ENCODE measurements at regions not wholly inside any gene's neighbourhood (a gene's known extent, or its start where the extent isn't known, plus 50 kb on each side); places are given as distances from the start of the nearest gene placed in this dataset.
A peak's percentile ranks its signal among the peaks of the same experiment; 100 is the strongest.

DNA sequence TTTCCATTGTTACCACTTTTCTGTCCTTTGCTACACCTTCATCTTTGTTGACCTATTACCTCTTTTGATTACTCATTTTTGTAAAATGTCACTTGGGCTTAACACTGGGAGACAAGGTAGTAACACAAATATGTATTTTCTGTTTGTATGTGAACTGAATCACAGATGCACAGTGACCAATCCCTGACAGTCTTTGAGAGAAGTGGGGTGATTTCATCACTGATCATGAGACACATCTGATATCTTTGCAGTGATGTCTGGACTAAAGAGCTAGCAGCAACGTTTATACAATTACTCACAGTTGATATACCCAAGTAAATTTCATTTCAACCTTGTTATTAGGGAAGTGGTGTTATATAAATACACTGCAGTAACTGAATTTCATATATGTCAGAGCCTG lies 1397.4 kb upstream of the SPRY2 start:
- DNase-seq, result no peak

DNA sequence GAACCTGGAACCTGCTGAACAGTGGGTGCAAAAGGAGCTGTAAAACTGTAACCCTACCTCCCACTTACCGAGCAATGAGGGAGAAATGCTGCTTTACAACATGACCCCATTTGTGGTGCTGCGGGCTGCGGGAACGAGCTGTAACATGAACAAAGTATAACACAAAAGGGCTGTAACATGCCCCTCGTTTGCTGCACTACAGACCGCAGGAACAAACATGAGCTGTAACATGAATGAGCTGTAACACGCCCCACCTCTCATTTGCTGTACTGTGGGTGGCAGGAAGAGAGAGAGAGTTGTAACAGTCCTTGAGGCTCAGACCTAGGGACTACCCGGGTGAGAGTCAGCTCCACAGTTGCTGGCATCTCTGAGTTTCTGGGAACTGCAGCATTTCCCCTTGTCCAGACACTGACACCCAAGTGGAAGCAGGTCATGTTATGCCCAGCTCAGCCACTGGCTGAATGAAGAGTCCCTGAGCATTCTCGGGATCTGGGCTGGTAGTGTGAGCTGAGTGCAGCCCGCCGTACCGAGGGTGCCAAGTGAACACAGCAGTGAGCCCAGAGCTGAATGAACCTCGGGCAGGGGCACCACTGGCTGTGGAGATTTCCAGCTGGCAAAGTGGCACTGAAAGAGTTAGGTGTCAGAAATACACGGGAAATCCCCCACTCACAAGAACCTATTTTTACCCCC lies 1385.3 kb upstream of the SPRY2 start:
- no peak for DNase-seq

GRCh38 chr13:81722456-81722855 lies 1381.5 kb upstream of the SPRY2 start:
- no peak for DNase-seq

GRCh38 chr13:81721400-81721799 lies 1380.5 kb upstream of the SPRY2 start:
- no peak for DNase-seq

- no peak for DNase-seq
Observed at GRCh38 chr13:81714513-81714912, 1373.6 kb upstream of the SPRY2 start.

- no peak for DNase-seq
Observed at GRCh38 chr13:81713201-81713600, 1372.3 kb upstream of the SPRY2 start.

DNA sequence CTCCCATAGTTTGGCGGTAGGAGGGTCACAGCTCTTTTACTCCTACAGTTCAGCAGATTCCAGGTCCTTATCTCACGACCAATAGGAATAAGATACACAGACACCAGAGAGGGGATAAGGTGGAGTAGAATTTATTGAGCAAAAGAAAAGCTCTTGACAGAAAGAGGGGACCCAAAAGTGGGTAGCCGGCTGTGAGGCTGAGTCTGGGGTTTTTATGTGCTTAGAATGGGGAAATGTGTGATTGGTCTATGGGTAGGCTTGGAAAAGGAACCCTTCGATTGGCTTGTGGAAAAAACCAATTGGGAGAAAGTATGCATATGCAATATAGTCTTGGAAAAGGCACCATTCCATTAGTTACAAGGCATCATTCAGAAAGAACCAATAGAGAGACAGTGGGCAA lies 1356.9 kb upstream of the SPRY2 start:
- DNase-seq, result no peak

DNA sequence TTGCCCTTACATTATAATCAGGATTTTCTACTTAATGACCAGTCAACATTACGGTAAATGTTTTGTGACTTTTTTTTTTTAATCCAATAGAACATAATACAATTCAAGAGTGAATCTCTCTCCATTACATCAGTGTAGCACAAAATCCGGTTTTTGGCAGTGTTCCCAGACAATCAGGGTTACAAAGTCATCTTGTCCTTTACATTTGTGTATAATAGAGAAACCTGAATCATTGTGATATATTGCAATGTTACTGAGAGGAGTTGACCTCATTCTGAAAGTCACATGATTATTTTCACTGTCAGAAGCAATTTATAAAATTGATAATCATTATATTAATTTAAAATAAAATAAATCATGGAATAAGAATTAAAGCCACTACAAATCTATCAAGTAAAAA lies 1346.0 kb upstream of the SPRY2 start:
- DNase-seq, result peak; percentile 35

DNA sequence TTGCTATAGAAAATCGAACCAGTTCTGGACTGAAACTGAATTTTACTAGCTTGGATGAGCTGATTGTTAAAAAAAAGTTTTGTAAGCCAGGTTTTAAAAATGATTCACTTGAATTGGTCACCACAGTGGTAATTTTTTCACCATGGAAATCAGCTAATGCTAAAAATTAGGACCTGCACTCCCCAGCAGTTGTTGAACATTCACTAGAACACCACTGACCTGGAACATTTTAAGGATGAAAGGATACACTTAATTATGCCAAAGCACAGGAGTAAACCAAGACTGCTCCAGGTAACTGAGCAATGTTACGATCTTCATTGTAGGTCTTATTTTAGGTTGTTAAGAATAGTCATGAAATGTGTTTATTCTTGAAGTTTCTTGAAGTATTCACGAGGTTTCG lies 1342.6 kb upstream of the SPRY2 start:
- no peak for DNase-seq

GRCh38 chr13:81682081-81682630 lies 1341.2 kb upstream of the SPRY2 start:
- DNase-seq, result no peak

GRCh38 chr13:81677857-81678256 lies 1336.9 kb upstream of the SPRY2 start:
- DNase-seq, result no peak

DNA sequence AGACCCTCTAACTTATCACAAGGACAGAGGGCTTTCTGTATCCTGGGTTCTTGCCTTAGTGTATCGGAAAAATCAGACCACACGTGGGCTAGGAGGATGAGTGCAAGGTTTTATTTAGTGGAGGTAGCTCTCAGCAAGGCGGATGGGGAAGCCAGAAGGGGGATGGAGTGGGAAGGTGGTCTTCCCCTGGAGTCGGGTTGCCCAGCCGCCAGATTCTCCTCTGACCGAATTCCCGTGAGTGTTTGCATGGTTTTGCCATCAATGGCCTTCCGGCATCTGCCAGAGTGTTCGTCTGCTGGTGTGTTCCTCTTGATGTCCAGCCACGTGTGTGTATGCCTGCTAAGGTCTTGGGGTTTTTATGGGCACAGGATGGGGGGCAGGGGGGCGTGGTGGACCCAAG lies 1335.1 kb upstream of the SPRY2 start:
- no peak for DNase-seq

- DNase-seq, result no peak
Observed at GRCh38 chr13:81671064-81671463, 1330.1 kb upstream of the SPRY2 start.

- no peak for DNase-seq
Observed at GRCh38 chr13:81670048-81670447, 1329.1 kb upstream of the SPRY2 start.

GRCh38 chr13:81664872-81665271 lies 1323.9 kb upstream of the SPRY2 start:
- no peak for DNase-seq

GRCh38 chr13:81659984-81660383 lies 1319.1 kb upstream of the SPRY2 start:
- no peak for DNase-seq

DNA sequence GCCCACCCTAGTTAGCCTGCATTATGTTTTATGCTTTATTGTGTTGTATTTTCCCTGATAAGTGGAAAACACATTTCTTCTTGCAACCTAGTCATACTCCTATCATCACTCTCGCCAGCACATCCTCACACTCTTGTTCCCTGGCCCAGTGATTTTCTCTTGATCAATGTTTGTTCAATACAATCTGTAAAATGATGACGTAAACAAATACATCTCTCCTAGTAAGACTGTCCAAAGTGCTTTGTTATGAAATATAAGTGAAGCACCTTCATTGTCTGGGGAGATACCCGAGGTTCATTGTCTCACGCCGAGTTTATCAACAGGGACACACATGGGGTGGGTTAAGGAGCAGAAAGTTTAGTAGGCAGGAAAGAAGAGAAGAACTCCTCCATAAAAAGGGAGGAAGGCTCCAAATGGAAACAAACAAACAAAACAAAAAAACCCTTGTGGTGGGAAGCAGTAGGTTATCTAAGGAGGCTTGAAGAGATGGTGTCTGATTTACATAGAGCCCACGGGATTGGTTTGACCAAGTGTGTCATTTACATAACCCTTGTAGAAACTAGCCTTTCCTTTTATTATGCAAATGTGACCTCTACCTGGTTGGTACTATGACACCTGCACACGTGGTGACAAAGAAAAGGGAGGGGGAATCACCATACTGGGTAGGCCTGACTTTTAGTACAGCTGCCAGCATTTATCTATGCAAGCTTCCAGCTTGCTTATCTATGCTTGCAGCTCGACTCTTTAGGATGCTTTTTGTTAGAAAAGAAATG lies 1317.9 kb upstream of the SPRY2 start:
- no peak for DNase-seq

GRCh38 chr13:81639984-81640582 lies 1299.2 kb upstream of the SPRY2 start:
- no peak for DNase-seq

DNA sequence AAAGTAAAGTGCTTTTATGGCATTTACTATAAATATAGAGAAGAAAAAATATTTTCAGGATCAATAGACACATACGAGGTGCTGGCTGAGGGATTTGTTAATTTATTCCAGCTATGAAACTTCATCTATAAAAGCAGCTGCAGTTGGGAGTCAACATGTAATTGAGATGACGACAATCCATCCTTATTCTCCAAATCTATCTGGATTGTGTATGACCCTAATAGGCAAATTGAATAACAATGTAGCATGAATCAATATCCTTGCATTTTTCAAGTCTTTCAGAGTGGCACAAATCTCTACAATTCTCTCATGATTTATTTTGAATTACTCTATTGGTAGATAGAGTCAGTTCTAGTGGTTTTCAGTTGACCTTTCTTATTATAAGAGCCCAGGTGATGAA lies 1296.5 kb upstream of the SPRY2 start:
- DNase-seq, result no peak

- no peak for DNase-seq
Observed at GRCh38 chr13:81636120-81636519, 1295.2 kb upstream of the SPRY2 start.

- DNase-seq, result no peak
Observed at GRCh38 chr13:81615031-81615430, 1274.1 kb upstream of the SPRY2 start.

DNA sequence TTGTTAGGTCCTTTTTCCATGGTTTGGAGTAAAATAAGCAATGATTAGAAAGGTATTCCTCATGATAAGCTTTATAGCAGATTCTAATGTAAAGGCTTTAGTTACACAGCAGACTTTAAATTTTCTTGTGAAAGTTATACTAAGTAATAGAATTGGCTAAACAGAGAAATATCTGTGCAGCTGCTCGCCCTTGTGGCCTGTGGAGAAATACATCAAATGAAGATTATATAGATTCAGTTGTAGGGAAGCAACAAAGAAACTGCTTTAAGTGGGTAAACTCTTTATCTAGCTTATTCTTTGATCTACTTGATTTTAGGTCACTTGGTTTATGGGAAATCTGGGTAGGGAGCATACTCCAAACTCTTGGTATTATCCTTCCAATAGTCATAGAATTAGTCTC lies 1269.7 kb upstream of the SPRY2 start:
- DNase-seq, result no peak

DNA sequence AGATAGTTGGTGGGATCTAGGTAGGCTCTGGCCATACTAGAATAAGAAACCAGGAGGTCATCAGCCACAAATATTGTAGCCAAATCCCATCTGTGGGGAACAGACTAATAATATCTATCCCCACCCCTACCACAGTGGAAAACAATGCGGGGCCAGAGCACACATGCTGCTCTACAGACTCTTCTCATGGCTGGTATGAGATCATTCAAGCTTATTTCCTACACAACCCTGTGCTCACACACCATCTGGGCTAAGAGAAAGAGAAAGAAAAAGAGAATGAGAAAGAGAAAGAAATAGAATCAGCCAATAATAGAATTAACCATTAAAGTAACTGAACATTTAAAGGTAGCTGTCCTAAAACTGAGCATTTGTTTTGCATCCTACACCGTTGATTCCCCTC lies 1268.4 kb upstream of the SPRY2 start:
- DNase-seq, result no peak

DNA sequence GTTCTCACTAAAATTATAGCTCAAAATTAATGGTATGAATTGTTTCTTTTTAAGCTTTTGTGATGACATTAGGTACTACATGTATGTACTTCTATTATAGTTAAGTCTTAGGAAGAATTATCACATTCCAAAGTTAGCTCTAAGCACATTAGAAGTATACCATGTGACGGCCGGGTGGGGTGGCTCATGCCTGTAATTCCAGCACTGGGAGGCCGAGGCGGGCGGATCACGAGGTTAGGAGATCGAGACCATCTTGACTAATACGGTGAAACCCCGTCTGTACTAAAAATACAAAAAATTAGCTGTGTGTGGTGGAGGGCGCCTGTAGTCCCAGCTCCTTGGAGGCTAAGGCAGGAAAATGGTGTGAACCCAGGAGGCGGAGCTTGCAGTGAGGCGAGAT lies 1265.1 kb upstream of the SPRY2 start:
- no peak for DNase-seq
